Activated T-cell treated with anti-CD3 and anti-CD28 coated beads for 1 hour (primary cell): ENCODE measurements at regions not wholly inside any gene's neighbourhood (a gene's known extent, or its start where the extent isn't known, plus 50 kb on each side); places are given as distances from the start of the nearest gene placed in this dataset.

Experiments
- DNase-seq: peaks from one replicate; pipeline ENCODE4 v3.0.0-alpha.2; 2020; ENCODE audit warnings: low read depth

DNA sequence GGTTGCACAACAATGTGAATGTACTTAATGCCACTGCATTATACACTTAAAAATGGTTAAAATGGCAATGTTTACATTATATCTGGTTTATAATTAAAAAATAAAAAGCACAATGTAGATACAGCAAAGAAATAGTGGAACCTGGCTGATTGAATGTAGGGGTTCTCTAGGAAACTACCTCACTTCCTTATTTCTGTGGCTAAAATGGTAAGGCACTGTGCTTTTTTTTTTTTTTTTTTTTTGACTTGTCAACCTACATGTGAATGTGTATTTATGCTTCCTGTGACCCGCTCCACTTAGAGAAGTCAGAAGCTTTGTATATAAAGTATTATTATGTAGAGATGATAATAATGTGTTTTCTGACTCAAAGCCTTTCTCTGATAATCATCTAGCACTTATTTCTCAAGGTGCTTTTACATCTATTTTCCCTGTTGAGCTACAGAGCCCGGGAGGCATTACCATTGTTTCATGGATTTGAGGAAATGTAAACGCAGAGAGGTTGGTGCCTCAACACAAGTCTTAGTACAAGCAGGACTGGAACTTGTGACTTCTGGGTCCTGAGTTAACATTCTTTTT is 55.0 kb downstream of the SOX4 start:
- no peak for DNase-seq

GRCh38 chr6:21653323-21653722 is 59.8 kb downstream of the SOX4 start:
- no peak for DNase-seq

DNA sequence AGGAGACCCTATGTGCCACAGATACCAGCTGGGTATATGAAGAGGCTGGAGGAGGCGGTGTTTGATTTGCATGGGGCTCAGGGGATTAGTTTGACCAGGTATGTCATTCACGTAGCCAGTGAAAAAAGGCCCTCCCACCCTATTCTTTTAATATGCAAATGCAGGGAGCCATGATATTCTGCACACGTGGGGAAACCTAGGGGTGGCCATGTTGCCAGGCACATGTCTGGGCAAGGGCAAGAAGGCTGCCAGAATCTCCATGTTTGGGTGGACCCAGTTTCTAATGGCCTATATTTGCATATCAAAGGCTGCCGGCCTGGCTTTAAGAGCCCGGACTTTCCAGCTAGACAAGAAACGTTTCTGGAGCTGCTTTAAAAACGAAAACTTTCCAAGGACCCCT is 60.4 kb downstream of the SOX4 start:
- DNase-seq: no peak

DNA sequence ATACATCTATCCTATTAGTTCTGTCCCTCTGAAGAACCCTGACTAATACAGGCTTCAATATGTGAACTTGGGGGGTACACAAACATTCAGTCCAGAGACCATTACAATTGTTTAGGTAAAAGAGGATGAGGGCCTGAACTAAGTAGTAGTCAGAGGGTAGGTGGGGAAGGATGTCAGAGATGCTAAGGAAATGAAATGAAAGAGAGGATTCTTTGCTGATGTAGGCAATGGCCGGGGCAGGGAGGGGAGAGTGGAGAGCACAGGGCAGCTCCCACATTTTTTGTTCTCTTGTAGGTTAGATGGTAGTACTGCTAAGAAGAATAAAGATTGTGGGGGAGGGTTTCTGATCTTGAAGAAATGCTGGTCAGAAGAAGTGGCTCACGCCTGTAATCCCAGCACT is 60.8 kb downstream of the SOX4 start:
- DNase-seq: no peak

DNA sequence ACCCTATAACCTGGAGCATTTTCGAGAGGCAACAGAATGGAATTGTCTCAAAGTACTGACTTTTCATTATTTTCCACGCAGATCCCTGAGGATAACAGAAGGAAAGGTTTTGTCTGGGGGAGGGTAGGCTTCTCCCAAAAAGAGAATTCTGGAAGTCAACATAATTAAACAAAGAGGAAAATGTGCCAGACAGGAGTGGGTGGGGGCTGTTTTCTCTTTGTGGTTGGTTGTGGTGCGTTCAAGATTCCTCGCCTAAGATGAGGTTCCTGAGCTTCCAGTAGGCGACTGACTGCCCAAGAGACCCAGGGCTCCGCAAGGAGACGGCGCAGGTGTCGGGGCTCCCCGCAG is 70.4 kb downstream of the SOX4 start:
- DNase-seq: no peak

- DNase-seq: no peak
These were observed 71.0 kb downstream of the SOX4 start for GRCh38 chr6:21664314-21665109.

DNA sequence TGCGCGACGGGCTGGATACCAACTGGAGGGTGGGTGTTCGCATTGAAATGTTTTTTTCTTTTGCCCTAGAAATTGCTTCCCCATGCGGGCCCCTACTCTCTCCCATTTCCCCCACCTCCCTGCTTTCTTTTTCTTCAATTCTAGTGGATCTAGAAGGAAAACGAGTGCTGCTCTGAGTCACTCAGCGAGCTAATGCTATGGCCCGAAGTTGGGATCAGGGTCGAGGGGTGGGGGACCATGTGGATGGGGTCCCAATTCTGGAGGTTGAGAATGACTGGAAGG is 71.5 kb downstream of the SOX4 start:
- DNase-seq: no peak

GRCh38 chr6:21665392-21666200 is 72.0 kb downstream of the SOX4 start:
- DNase-seq: no peak

DNA sequence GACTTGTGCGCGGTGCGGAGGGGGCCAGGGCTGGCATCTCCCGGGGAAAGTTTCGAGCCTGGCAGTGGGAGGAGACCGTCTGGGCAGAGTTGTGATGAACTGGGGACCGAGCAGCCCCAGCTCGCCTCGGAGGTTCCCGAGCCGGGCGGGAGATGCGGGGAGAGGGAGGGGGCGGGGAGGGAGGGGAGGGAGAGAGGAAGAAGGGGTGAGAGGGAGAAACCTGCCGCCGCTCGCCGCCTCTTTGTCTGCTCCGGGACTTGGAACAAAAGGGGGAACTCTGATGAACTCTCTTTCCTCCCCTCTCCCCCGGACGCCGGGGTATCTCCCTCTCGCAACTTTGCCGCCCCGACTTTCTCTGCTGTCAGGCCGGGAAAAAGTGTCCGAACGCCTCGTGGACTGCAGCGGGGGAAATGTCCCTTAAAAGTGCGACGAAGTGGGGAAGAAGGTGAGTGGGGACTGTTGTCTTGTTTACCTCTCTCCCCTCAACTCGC is 72.7 kb downstream of the SOX4 start:
- DNase-seq: no peak

DNA sequence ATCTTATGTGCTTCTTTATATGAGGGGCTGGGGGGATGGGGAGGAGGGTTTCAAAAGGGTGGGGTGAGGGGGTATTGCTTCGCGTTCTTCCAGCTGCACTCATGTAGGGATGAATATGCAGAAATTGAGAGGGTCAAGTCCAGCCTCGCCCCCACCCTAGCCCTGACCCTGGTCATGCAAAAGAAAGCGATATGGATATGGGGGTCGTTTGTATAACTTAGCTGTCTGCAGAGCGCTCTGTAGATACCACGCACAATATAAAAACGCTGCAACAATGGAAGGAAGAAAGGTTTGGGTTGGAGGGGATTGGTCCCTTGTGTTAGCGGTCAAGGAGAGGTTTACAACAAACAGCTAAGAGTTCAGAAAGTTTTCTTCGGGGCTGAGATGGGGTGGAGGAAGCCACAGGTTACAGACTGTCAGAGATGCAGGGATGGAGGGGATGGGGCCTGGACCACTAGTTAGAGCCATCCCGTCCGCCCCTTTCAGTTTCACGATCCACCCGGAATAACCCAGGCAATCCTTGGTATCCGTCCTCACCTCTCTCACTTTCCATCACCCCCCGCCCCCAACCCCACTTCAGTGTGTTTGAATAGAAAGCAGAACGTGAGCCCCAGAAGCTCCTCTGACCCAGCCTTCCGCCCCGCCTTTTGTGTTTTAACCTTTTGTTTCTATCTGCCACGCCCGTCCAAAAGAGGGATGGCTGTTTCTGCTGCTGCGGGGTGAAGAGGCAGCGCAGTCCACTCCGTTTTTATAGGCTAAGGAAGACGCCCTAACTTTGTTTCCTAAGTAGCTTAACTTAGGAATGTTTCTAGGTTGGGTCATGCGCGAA is 73.5 kb downstream of the SOX4 start:
- DNase-seq: no peak

GRCh38 chr6:21668795-21669194 is 75.2 kb downstream of the SOX4 start:
- DNase-seq: no peak

GRCh38 chr6:21676769-21677168 is 83.2 kb downstream of the SOX4 start:
- no peak for DNase-seq

GRCh38 chr6:21678990-21679389 is 85.4 kb downstream of the SOX4 start:
- no peak for DNase-seq

DNA sequence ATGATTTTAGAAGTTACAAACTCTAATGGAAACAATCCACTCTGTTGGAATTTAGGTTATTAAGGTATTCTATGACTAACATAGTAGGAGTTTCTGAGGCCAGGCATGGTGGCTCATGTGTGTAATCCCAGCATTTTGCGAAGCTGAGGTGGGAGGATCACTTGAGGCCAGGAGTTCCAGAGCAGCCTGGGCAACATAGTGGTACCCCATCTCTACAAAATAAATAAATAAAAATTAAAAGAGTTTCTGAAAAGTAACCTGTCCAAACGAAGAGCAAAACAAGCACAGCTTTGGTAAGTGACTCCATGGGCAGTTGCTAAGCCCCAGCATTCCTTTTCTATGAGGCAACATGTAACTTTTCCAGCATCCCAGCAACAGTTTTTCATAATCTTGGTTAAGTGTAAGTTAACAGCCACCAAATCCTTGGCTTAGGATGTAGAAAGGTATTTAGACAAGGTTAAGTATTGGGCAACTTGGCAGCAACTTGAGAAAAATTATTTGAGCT is 86.3 kb downstream of the SOX4 start:
- no peak for DNase-seq

DNA sequence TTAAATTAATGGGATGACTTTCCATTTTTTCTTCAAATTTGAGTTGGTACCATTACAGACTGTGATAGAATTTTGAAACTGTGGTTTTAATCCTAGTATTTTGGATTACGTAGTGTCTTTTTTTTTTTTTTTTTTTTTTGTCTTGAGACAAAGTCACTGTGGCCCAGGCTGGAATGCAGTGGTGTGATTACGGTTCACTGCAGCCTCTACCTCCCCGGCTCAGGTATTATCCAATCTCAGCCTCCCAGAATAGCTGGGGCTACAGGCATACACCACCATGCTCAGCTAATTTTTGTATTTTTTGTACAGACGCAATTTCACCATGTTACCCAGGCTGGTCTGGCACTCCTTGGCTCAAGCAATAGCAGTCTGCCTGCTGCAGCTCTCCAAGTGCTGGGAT is 87.1 kb downstream of the SOX4 start:
- DNase-seq: no peak

DNA sequence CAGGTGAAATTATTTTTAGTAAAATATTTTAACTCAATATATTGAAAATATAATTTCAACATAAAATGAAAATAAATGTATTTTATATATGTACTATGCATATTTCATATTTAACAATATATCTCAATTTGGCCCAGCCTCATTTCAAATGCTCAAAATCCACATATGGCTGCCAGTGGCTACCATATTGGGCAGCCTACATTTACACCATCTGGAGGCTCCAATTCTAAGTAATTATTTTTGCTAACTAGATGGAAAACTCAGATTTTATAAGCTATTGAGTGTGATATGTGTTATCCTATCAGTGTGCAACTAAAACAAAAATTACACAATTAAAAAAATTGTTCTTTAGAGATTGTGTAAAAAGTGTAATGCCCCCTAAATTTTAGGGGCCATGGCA is 96.9 kb downstream of the SOX4 start:
- no peak for DNase-seq

DNA sequence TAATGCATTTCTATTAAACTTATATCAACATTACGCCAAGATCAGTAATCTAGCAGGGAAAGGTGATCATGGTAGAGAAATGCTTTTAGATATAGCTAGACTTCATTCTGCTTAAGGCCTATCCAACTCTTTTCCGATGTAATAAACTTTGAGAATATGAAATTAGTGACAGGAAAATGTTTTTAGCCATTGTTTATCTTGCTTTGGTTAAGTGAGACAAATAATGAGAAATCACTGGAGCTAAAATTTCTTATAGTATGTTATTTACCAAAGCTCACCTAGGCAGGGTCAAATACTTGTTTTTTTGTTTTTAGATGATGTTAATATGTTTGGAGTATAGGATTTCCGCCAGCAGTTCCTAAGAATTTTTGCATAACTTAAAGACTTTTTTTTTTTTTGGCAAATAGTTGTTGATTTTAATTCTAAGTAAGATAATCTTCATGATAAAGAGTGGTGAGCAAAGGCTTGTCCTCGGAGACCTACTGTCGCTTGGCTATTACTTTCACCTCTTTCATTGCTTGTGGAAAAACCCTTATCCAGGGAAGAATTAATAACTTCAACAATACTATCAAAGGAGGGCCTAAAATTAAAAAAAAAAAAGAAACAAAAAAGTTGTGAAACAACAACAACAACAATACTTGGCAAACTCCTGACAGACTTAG is 98.3 kb downstream of the SOX4 start:
- DNase-seq: no peak

DNA sequence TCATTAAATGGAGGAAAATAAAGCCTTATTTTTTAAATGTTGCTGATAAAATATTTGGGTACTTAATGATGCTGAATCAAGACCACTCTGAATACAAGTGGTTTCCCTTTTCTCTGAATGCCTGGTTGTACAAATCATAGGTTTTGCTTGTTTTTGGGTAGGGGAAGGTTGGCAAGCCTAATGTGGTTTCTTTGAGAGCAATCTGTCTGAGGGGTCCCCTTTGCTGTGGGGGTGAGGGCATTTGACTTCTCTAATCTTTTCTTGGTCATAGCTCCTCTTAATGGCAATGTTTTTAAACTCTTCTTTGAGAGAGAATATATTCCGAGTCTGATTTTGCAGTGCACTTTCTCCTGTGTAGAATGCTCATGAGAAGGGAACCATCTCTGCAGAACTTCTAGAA is 99.2 kb downstream of the SOX4 start:
- DNase-seq: no peak

- DNase-seq: no peak
These were observed 100.6 kb downstream of the SOX4 start for GRCh38 chr6:21694168-21694567.

- no peak for DNase-seq
These were observed 114.2 kb downstream of the SOX4 start for GRCh38 chr6:21707524-21708319.

- no peak for DNase-seq
These were observed 114.7 kb downstream of the SOX4 start for GRCh38 chr6:21708320-21708580.
